Endometrium (tissue), 2 donors: ENCODE measurements at regions not wholly inside any gene's neighbourhood (a gene's known extent, or its start where the extent isn't known, plus 50 kb on each side); places are given as distances from the start of the nearest gene placed in this dataset.

Experiments used
- FAIRE-seq: peaks from 2 replicates; lab custom pipeline; 2012; peaks lifted over from hg19 to GRCh38; lab: Jason Lieb, UNC
- donor health status: control.
- donor health status: control.

DNA sequence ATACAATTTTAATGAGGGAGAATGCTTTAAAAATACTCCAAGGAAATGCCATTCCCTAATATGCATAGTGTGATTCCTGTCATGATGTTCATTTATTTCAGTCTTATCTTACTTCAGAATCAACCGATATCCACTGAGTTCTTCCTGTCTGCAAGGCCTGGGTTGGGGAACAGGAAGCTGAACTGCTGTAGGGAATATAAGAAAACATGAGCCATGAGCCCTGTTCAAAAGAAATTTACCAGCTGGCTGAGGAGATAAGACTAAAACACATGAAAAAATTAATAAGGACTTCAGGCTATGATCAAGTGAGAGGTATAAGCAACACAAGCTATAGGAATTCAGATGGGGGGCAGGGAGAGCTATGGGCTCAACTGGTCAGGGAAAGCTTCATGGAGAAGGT, 184.7 kb downstream of the PLPP4 start:
- FAIRE-seq: no peak

DNA sequence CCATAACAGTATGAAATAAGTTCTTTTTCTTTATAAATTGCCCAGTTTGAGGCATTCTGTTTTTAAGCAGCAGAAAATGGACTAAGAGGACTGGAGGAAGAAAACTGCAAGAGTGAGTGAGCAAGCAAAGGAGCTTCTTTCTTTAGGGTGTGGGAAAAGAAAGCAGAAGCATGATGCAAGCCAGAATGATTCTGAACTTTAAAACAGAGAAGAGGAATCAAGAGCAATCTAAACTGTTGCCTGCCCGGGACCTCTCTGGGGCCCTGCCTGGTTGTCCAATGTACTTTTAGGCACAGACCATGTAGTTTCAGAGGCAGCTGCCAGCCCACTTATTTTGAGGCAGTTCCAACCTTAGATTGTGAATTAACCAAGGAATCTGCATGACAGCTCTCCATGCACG, 186.3 kb downstream of the PLPP4 start:
- no peak for FAIRE-seq

DNA sequence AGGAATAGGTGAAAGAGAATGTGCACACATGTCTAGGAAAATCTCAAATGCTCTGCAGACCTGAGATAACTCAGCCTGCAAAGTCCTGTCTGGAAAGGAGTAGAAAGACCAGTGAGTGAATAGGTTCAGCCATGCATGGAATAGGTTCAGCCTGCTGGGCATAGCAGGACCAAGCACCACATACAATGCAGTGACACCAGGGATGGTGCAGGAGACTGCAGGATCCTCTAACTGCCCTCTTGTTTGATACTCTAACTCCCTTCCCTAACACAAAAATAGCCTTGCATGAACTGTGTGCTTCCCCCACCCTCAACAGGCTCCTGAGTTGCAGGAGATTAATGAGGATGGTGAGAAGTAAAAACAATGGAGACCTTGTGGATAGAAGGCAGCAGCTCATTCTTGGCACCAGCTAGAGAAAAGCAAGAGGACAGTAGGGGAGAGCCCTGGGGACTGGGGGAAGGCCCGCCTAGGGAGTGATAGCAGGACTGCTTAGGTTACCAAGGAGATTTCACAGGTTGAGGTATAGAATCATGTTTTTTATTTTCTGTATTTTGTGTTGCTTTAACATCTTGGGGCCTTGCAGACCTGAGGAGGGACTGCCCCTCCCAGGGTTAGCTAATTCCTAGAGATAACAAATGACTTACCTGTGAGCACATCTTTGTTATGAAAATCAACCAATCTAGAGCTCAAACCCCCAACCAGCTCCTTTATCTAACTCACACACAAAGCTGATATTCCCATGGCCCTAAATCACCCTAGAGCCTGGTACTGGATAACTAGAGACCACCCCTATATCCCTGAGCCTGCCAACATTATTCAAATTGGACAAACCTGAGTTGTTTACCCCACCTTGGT, 187.8 kb downstream of the PLPP4 start:
- no peak for FAIRE-seq

GRCh38 chr10:120646159-120646732, 189.2 kb downstream of the PLPP4 start:
- no peak for FAIRE-seq

DNA sequence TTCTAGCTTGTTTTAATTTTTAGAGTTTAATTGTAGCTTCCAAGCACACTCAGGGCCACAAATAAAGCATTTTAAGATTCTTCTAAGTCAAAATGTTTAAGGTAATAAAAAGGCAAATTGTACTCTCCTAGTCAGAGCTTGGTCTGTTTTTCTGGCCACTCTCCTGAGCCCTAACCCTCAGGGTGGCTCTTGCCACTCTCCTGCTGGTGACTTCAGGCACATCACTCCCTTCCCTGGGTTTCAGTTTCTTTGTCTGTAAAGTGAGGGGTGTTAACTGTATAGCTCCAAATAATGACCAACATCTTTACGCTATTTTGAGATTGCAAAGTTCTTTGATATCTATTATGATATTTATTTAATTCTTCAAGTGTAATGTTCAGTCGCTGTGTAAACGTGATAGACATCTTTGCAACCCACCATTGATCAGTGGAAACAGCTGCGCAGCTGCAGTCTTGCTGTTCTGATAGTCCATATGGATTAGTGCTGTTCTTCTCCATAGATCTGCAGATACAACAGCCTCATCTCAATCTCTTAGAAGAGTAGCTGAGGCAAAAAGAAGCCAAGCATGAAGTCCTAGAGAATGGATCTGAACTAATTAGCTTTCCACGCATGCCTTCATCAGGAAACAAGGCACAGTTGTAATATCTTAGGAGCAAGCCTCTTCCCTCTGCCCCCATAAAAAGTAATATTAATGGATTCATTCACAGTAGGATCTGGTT, 189.9 kb downstream of the PLPP4 start:
- no peak for FAIRE-seq

DNA sequence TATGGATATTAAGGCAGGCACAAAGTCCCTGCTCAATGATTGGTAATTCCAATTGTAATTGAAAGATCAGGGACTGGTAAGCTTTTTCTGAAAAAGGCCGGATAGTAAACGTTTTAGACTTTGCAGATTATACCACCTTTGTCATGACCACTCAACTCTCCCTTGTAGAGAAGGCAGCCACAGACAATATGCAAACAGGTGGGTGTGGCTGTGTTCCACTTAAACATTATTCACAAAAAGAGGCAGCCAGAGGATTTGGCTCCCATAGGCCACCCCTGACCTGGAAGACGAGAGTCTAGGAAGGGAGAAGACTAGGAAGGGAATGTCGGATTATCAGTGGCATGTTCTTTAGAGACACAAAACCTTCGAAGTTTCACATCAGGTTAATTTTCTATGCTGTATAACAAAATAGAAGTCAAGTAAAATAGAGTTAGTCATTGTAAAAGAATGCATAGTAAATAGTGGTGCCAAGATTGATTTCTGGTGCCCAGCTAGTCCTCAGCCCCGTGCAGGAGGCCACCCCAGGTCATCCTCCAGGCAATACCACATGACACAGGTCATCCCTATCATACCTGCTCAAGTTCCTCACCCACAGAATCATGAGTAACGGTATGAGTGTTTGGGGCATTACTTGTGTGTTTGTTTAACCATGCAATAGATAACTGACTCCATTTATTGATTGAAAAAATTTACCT, 193.8 kb downstream of the PLPP4 start:
- no peak for FAIRE-seq

DNA sequence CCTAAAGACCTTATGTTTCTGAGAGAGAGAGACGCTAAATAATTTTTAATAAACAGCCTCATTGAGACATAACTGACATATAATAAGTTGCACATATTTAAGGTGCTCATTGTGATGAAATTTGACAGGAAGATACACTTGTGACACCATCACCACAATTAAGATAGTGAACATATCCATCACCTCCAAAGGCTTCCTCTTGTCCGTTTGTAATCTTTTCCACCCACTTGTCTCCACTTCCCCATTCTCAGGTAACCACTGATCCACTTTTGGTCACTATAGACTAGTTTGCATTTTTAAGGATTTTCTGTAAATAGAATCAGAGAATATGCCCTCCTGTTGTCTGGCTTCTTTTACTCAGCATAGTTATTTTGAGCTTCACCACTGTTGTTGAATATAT, 195.1 kb upstream of the WDR11 start:
- FAIRE-seq: no peak

DNA sequence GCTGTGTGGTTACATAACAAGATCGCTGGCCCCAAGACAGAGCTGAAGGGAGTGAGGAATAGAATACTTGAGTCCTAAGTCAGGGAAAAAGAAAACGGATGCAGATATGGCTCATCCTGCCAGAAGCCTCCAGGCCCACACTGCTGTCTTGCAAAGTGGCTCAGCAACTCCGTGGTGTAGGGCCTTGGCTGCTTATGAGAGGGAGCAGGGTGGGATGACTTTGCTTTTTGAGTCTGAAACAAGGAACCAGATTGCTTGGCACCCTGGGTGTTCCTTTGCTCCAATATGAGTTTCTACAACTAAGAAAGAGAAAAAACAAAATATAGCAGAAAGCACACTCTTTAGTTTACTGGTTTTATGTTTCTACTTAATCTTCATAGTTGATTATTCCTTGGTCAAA, 193.8 kb upstream of the WDR11 start:
- no peak for FAIRE-seq

DNA sequence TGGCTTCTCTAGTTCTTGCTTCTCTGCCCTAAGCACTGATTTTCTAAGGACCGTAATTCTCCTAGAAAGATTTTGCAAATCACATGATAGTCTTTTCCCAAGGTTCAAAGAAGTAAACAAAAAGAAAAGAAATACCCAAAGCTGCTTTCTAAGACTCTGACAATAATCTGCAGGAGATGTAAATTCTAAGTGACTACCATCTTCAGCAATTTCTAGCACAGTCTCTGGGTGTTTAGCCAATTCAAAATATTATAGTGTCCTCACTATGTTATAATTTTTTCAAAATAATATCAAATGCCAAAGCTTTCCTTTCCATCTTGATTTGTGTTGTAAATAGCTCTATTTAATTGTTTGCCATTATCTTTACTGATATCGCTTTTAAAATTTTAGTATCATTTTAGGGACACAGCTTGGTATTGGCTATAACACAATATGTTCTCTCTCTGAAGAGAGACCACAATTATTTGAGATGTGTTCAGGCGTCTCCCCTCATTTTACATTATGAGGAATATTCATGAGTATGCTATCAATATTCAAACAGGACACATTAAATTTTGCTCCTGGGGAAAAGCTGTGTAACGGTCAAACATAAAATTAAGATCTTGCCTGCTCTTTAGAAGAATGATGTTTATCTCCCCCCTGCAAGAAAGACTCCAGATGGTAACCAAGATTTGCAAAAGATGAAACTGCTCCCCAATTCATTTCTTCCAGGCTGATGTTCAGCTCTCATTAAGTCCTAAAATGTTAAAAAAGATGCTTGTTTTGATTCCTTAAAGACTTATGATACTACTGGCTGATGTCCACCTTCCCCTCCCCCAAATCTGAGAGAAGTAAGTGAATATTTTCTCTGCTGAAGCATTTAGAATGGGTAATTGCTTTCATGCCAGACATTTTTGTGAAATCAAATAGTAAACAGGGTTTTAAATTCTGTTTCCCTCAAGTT, 191.9 kb upstream of the WDR11 start:
- peak; percentile 93 for FAIRE-seq

DNA sequence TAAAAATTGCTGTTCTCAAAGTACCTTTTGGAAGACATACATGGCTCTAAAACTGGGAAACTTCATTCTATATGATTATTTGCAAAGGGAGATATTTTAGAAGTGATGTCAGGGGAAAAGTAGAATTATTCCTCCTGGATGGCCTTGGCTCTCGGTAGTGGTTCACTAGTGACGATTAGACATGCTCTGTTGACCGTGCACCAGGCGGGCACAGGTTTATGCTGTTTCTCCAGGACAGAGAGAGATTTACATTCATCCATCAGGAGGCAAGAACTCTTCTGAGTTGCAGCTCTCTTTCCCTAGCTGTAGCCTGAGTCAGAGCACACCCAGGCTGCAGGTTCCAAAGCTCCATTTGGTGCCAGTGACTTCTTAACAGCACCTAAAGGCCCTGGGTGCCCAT, 184.9 kb upstream of the WDR11 start:
- no peak for FAIRE-seq

- no peak for FAIRE-seq
These were observed 183.9 kb upstream of the WDR11 start for GRCh38 chr10:120667276-120667675.

DNA sequence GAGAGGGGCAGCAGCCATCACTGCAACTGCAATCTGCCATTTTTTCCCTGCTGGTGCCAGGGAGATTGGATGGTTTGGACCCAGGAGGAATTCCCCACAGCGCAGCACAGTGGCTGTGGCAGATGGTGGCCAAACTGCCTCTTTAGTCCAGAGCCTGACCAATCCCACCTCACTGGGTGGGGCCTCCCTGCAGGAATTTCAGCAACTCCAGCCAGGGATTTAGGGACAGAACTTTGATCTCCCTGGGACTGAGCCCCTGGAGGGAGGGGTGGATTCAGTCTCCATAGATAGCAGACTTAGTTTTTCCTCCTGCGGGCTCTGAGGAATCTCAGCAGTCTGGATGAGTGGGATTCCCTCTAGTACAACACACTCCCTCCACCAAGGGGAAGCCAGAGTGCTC, 179.7 kb upstream of the WDR11 start:
- no peak for FAIRE-seq

DNA sequence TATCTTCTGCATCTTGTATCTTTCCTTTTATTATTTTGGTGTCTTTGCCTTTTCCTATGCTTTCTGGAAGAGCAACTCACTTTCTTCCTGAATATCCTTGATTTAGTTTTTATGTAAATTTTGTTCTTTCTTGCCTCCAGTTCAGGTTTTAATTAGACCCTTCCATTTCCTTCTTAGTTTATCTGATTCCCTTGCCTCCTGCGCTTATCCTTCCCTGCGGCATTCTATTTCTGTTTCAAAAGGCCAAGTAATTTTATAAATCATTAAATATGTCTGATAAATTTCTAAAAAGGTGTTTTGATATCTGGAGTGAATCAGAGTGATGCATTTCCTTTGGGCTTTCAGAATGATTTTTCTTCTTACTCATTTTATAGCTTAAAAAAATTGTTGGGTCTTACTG, 167.7 kb upstream of the WDR11 start:
- no peak for FAIRE-seq

- no peak for FAIRE-seq
These were observed 166.9 kb upstream of the WDR11 start for GRCh38 chr10:120684226-120684625.

GRCh38 chr10:120685136-120685535, 166.0 kb upstream of the WDR11 start:
- FAIRE-seq: no peak

DNA sequence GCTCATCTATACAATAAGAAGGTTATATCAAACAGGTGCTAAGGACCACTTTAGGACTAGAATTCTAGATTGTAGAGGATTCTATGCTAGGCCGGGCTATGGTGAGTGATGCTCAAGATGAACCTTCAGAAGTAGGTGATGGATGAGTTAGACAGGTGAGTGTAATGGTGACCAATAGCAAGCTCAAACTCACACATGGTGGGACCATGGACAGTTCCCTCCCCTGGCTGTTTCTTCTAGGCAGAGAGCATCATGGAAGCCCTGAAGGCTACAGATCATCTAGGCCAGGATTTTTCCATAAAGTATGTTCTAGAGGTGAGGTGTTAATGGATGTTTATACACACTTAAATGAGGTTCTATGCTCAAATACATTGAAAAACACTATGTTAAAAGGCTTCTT, 162.2 kb upstream of the WDR11 start:
- no peak for FAIRE-seq

DNA sequence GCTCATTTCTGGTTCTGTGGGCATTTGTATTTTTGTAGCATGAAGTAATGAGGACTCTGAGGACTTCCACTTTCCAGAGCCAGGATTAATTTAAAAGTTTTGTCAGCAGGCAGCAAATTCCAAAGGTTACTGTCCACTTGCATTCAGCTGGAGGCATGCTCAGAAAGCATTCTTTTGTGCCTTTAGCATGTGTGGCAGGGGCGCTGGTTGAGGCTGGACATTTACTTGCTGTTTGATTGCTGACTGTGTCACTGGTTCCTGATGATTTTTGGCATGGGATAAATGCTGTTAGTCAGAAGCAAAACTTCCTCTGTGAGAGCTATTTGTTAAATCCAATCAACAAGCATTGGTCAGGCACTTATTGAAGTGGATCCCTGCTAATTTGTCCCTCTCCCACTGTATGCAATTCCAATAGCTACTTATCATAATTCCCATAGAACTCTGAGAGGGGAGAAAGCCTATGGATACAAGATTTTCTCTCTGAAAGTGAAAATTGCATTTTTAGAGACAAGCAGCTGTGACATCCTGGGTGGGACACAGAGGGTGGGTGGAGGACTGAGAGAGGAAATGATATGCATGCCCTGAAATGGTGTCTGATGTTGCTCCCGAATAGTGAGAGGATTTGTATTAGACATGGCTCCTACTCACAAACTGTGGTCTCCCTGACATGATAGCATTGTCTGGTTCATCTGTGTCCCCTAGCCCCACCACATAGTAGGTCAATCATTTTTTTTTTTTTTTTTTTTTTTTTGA, 161.2 kb upstream of the WDR11 start:
- FAIRE-seq: no peak

DNA sequence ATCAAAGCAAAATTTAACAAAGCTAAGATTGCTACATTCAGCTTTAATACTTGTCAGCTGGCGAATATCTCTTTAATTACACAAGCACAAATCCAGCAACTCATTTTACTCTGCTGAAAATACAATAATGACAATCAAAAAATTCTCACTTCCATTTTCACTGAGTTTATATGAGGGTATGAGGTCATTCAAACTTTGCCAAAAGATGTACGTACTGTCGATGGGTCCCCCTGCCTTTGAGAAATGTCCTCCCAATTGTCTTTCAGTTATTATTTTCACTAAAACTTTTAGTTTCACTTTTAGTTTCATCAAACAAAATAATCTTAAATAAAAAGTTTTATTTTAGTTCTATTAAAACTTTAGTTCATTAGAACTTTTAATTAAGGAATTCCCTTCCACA, 159.5 kb upstream of the WDR11 start:
- no peak for FAIRE-seq

DNA sequence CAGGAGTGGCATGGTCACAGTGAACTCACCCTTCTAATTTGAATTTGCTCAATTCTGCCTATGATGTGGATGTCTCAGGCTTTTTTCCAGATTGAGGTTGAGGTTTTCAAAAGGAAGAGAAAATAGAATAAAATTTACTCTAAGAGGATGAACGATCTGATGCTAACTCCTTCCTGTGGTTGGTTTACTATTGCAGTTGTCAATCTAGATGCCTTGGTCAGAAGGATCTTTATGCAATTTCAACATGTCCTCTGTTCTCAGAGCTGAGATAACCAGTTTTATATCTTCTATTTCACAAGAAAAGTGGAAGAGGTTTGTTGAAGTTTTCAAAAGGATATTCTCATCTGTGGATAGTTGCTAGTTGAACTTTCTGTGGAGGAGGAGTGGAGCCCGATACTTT, 150.7 kb upstream of the WDR11 start:
- no peak for FAIRE-seq

DNA sequence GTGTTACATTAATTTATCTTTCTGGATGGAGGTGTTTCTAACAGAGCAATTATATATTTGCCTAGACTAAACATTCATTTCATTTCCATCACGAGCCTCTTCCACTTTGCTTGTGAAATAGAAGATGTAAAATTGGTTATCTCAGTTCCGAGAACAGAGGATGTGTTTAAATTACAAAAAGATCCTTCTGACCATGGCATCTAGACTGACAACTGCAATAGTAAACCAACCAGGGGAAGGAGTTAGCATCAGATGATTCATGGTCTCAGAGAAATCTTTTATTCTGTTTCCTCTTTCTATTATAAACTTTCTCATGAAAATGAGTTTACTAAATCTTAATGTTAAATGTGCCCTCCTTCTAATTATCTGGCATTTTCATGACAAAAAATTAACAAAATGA, 149.8 kb upstream of the WDR11 start:
- FAIRE-seq: no peak

GRCh38 chr10:120702032-120702431, 149.1 kb upstream of the WDR11 start:
- no peak for FAIRE-seq
